A673 (cell line): ENCODE measurements at regions not wholly inside any gene's neighbourhood (a gene's known extent, or its start where the extent isn't known, plus 50 kb on each side); places are given as distances from the start of the nearest gene placed in this dataset.

Experiments
- BruUV-seq: library from RNA; stranded (reverse); fragments of 400-500 nt; replicated peaks from 2 replicates; lab custom pipeline; 2021; lab: Mats Ljungman, UMichigan
- CTCF ChIA-PET: fragments of 300-600 bp; sonication (Branson Sonifier 250); formaldehyde crosslinking; loops from one replicate; lab custom pipeline; 2022; ENCODE audit warnings: antibody characterized with exemption; lab: Charles Lee
- POLR2A ChIA-PET: fragments of 300-600 bp; sonication (Branson Sonifier 250); formaldehyde crosslinking; loops from one replicate; lab custom pipeline; 2022; ENCODE audit warnings: antibody characterized with exemption; ENCODE audit not compliant: low non-redundant PET; lab: Charles Lee
- DNase-seq: peaks from one replicate; pipeline ENCODE4 v3.0.0-alpha.2; 2015; ENCODE audit warnings: low spot score
- H3K27ac ChIP-seq: fragments of 200-600 bp; sonication (generic); 2 replicates; pipeline ENCODE4 v1.5.1; 2016; ENCODE audit warnings: mixed run types, low read depth, mild to moderate bottlenecking, mixed read lengths, antibody characterized with exemption, low read length; ENCODE audit not compliant: poor library complexity, severe bottlenecking
- H3K27me3 ChIP-seq: fragments of 200-600 bp; sonication (generic); replicated peaks from 2 replicates; pipeline ENCODE4 v1.6.1; 2017; ENCODE audit warnings: mixed run types, low read depth, mild to moderate bottlenecking, mixed read lengths, antibody characterized with exemption, low read length; ENCODE audit not compliant: insufficient read depth, poor library complexity
- H3K36me3 ChIP-seq: fragments of 200-600 bp; sonication (generic); 2 replicates; pipeline ENCODE4 v1.6.1; 2016; ENCODE audit warnings: mixed run types, mild to moderate bottlenecking, mixed read lengths, antibody characterized with exemption, low read length; ENCODE audit not compliant: insufficient read depth, poor library complexity, severe bottlenecking
- H3K4me1 ChIP-seq: fragments of 200-600 bp; sonication (generic); 2 replicates; pipeline ENCODE4 v1.6.1; 2017; ENCODE audit warnings: mixed run types, mild to moderate bottlenecking, mixed read lengths, antibody characterized with exemption, low read length; ENCODE audit not compliant: insufficient read depth, poor library complexity, severe bottlenecking
- H3K4me3 ChIP-seq: fragments of 200-600 bp; sonication (generic); 2 replicates; pipeline ENCODE4 v1.5.1; 2016; ENCODE audit warnings: low read depth, mixed run types, mild to moderate bottlenecking, mixed read lengths, low read length; ENCODE audit not compliant: poor library complexity, severe bottlenecking
- H3K9me3 ChIP-seq: fragments of 200-600 bp; sonication (generic); 2 replicates; pipeline ENCODE4 v1.6.1; 2016; ENCODE audit warnings: mixed run types, low read depth, mild to moderate bottlenecking, mixed read lengths, antibody characterized with exemption, low read length; ENCODE audit not compliant: poor library complexity, severe bottlenecking
- CTCF ChIP-seq: fragments of 300-800, 200-600 bp; sonication (generic); conservative IDR thresholded peaks from 2 replicates; pipeline ENCODE4 v1.5.1; 2017; ENCODE audit warnings: low read depth, mild to moderate bottlenecking, antibody characterized with exemption, low read length, moderate library complexity, mixed read lengths
- EZH2 ChIP-seq: fragments of 200-600 bp; sonication (generic); IDR thresholded peaks from 2 replicates; pipeline ENCODE4 v1.6.1; 2017; ENCODE audit warnings: borderline replicate concordance, low read depth, mild to moderate bottlenecking, mixed read lengths, antibody characterized with exemption, low read length; ENCODE audit not compliant: poor library complexity, severe bottlenecking
- intact Hi-C: fragments of 100-400 bp; cut with micrococcal nuclease; formaldehyde crosslinking; loops from one replicate; pipeline ENCODE4 v1.10.0; 2022; ENCODE audit not compliant: unreplicated experiment

- ChIA-PET CTCF (no interaction called here), POLR2A (no interaction called here)
- no TSS peak for BruUV-seq
Measured at GRCh38 chr9:103811462-103811861, 282.6 kb upstream of the SMC2 start.

DNA sequence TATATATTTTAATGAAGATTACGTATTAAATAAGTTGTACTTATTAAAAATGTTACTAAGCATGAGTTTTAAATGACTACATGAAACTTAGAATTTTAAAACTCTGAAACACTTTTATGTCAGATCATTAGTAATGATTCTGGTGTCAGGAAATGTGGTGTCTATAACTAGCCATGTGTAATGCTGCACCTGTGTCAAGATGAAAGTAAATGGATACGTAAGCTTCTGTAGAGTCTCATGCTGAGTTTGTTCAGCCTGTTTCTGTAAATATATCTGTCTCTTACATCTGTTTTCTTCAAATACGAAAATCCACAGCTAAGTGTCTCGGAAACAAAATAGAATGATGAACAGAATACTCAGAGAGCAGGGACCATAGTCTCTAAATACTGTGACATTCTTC is 278.0 kb upstream of the SMC2 start:
- H3K27ac ChIP-seq = no peak overlapping the region
- TF ChIP-seq CTCF = no peak
- TF ChIP-seq EZH2 = no peak
- H3K4me1 ChIP-seq = no peaks in the 10 kb centered on the region
- H3K9me3 ChIP-seq = peaks cover 24% of the 10 kb centered on the region
- no peak for DNase-seq
- intact Hi-C loops = no loop called here
- BruUV-seq = no TSS peak
- no peaks in the 10 kb centered on the region for H3K27me3 ChIP-seq
- no peaks in the 10 kb centered on the region for H3K36me3 ChIP-seq
- ChIA-PET CTCF (no interaction called here), POLR2A (no interaction called here)
- H3K4me3 ChIP-seq = no peak overlapping the region

More at GRCh38 chr9:103811462-103811861, 282.6 kb upstream of the SMC2 start:
- peaks cover 7% of the 10 kb centered on the region for H3K9me3 ChIP-seq
- no peaks in the 10 kb centered on the region for H3K27me3 ChIP-seq
- H3K36me3 ChIP-seq = no peaks in the 10 kb centered on the region
- TF ChIP-seq EZH2 (no peak), CTCF (no peak)
- H3K4me3 ChIP-seq = no peak overlapping the region
- no peaks in the 10 kb centered on the region for H3K4me1 ChIP-seq
- no peak for DNase-seq
- H3K27ac ChIP-seq = no peak overlapping the region
- intact Hi-C loops = no loop called here

DNA sequence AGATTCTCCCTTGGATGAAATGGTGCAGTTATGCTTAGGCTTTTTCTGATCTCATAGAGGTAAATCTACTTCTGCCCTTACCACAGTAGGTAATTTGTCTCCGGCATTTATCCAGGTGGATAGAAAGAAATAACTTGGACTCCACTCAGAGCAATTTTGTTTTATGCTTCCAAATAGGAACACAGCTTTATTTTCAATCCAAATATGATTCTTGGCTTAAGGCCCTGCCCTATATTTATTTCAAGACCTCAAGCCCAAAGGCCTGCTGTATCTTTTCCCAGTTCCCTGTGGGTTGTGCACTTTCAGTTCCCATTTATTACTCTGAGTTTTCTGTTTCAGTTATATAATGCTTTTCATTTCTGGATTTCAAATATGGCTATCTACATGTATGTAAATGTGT is 274.2 kb upstream of the SMC2 start:
- Histone ChIP-seq H3K27ac (no peak overlapping the region), H3K4me3 (no peak overlapping the region), H3K36me3 (no peaks in the 10 kb centered on the region), H3K4me1 (no peaks in the 10 kb centered on the region), H3K9me3 (peaks cover 23% of the 10 kb centered on the region), H3K27me3 (no peaks in the 10 kb centered on the region)
- POLR2A ChIA-PET = no interaction called here
- TF ChIP-seq CTCF (no peak), EZH2 (no peak)
- DNase-seq = no peak
- intact Hi-C loops = no loop called here
- BruUV-seq = no TSS peak
- CTCF ChIA-PET = no interaction called here
